ENCODE measurements at regions not wholly inside any gene's neighbourhood (a gene's known extent, or its start where the extent isn't known, plus 50 kb on each side); places are given as distances from the start of the nearest gene placed in this dataset.

- Histone ChIP-seq H3K36me3 (no peaks in the 10 kb centered on the region), H3K27me3 (no peaks in the 10 kb centered on the region), H3K9me3 (no peaks in the 10 kb centered on the region), H3K4me3 (no peak overlapping the region)
- DNase-seq = no peak
Observed at GRCh38 chr6:67285770-67286495, 1349.1 kb upstream of the ADGRB3 start.

- no peak for DNase-seq
- H3K9me3 ChIP-seq = no peaks in the 10 kb centered on the region
- no peak overlapping the region for H3K4me3 ChIP-seq
- no peaks in the 10 kb centered on the region for H3K27me3 ChIP-seq
- no peaks in the 10 kb centered on the region for H3K36me3 ChIP-seq
Observed at GRCh38 chr6:67277312-67277711, 1357.8 kb upstream of the ADGRB3 start.

- Histone ChIP-seq H3K36me3 (no peaks in the 10 kb centered on the region), H3K4me3 (no peak overlapping the region), H3K9me3 (no peaks in the 10 kb centered on the region), H3K27me3 (no peaks in the 10 kb centered on the region)
- DNase-seq = no peak
Observed at GRCh38 chr6:67265996-67266921, 1368.8 kb upstream of the ADGRB3 start.

GRCh38 chr6:67252663-67253062 is 1382.4 kb upstream of the ADGRB3 start:
- H3K36me3 ChIP-seq = no peaks in the 10 kb centered on the region
- H3K27me3 ChIP-seq = no peaks in the 10 kb centered on the region
- no peaks in the 10 kb centered on the region for H3K9me3 ChIP-seq
- no peak for DNase-seq
- H3K4me3 ChIP-seq = no peak overlapping the region

GRCh38 chr6:67248077-67248476 is 1387.0 kb upstream of the ADGRB3 start:
- Histone ChIP-seq H3K36me3 (no peaks in the 10 kb centered on the region), H3K27me3 (no peaks in the 10 kb centered on the region), H3K9me3 (no peaks in the 10 kb centered on the region), H3K4me3 (no peak overlapping the region)
- no peak for DNase-seq

- Histone ChIP-seq H3K4me3 (no peak overlapping the region), H3K9me3 (no peaks in the 10 kb centered on the region), H3K36me3 (no peaks in the 10 kb centered on the region), H3K27me3 (no peaks in the 10 kb centered on the region)
- DNase-seq = no peak
Observed at GRCh38 chr6:67244037-67244436, 1391.0 kb upstream of the ADGRB3 start.

GRCh38 chr6:67237277-67237676 is 1397.8 kb upstream of the ADGRB3 start:
- Histone ChIP-seq H3K9me3 (no peaks in the 10 kb centered on the region), H3K27me3 (no peaks in the 10 kb centered on the region), H3K4me3 (no peak overlapping the region), H3K36me3 (no peaks in the 10 kb centered on the region)
- no peak for DNase-seq

GRCh38 chr6:67231092-67231491 is 1404.0 kb upstream of the ADGRB3 start:
- no peaks in the 10 kb centered on the region for H3K27me3 ChIP-seq
- DNase-seq = no peak
- no peaks in the 10 kb centered on the region for H3K36me3 ChIP-seq
- no peaks in the 10 kb centered on the region for H3K9me3 ChIP-seq
- no peak overlapping the region for H3K4me3 ChIP-seq

- no peaks in the 10 kb centered on the region for H3K27me3 ChIP-seq
- DNase-seq = no peak
- H3K9me3 ChIP-seq = no peaks in the 10 kb centered on the region
- no peaks in the 10 kb centered on the region for H3K36me3 ChIP-seq
- no peak overlapping the region for H3K4me3 ChIP-seq
Observed at GRCh38 chr6:67224989-67225388, 1410.1 kb upstream of the ADGRB3 start.

GRCh38 chr6:67221226-67221625 is 1413.9 kb upstream of the ADGRB3 start:
- no peak for DNase-seq
- Histone ChIP-seq H3K27me3 (no peaks in the 10 kb centered on the region), H3K9me3 (no peaks in the 10 kb centered on the region), H3K4me3 (no peak overlapping the region), H3K36me3 (no peaks in the 10 kb centered on the region)

- DNase-seq = no peak
- no peak overlapping the region for H3K4me3 ChIP-seq
- no peaks in the 10 kb centered on the region for H3K27me3 ChIP-seq
- no peaks in the 10 kb centered on the region for H3K36me3 ChIP-seq
- H3K9me3 ChIP-seq = no peaks in the 10 kb centered on the region
Observed at GRCh38 chr6:67219346-67219745, 1415.7 kb upstream of the ADGRB3 start.

- Histone ChIP-seq H3K27me3 (no peaks in the 10 kb centered on the region), H3K9me3 (no peaks in the 10 kb centered on the region), H3K36me3 (no peaks in the 10 kb centered on the region), H3K4me3 (no peak overlapping the region)
- DNase-seq = no peak
Observed at GRCh38 chr6:67212584-67212983, 1422.5 kb upstream of the ADGRB3 start.

GRCh38 chr6:67210450-67210849 is 1424.6 kb upstream of the ADGRB3 start:
- no peak for DNase-seq
- Histone ChIP-seq H3K36me3 (no peaks in the 10 kb centered on the region), H3K9me3 (no peaks in the 10 kb centered on the region), H3K27me3 (no peaks in the 10 kb centered on the region), H3K4me3 (no peak overlapping the region)

- no peaks in the 10 kb centered on the region for H3K27me3 ChIP-seq
Observed at GRCh38 chr6:67201563-67201962, 1433.5 kb upstream of the ADGRB3 start.

GRCh38 chr6:67200626-67201403 is 1434.3 kb upstream of the ADGRB3 start:
- Histone ChIP-seq H3K9me3 (no peaks in the 10 kb centered on the region), H3K27me3 (no peaks in the 10 kb centered on the region), H3K4me3 (no peak overlapping the region), H3K36me3 (no peaks in the 10 kb centered on the region)
- no peak for DNase-seq

More at GRCh38 chr6:67201563-67201962, 1433.5 kb upstream of the ADGRB3 start:
- H3K4me3 ChIP-seq = no peak overlapping the region
- H3K9me3 ChIP-seq = no peaks in the 10 kb centered on the region
- H3K36me3 ChIP-seq = no peaks in the 10 kb centered on the region
- no peak for DNase-seq

- no peaks in the 10 kb centered on the region for H3K27me3 ChIP-seq
- H3K36me3 ChIP-seq = no peaks in the 10 kb centered on the region
- no peak overlapping the region for H3K4me3 ChIP-seq
- DNase-seq = no peak
- H3K9me3 ChIP-seq = no peaks in the 10 kb centered on the region
Observed at GRCh38 chr6:67199425-67199824, 1435.7 kb upstream of the ADGRB3 start.

- Histone ChIP-seq H3K27me3 (no peaks in the 10 kb centered on the region), H3K4me3 (no peak overlapping the region), H3K9me3 (no peaks in the 10 kb centered on the region), H3K36me3 (no peaks in the 10 kb centered on the region)
- no peak for DNase-seq
Observed at GRCh38 chr6:67190733-67191132, 1444.3 kb upstream of the ADGRB3 start.

All from MG63 (cell line).